GM19463 (cell line): ENCODE measurements at regions not wholly inside any gene's neighbourhood (a gene's known extent, or its start where the extent isn't known, plus 50 kb on each side); places are given as distances from the start of the nearest gene placed in this dataset.
"Not testable (repeated sequence)": the region's sequence is repeated elsewhere in the genome, so short reads cannot be mapped to it uniquely, and the experiment has no call there.

Experiments
- ATAC-seq: cut with Tn5 transposase; IDR thresholded peaks from one replicate; pipeline ENCODE4 v1.9.1; 2021; ENCODE audit warnings: mild to moderate bottlenecking, moderate library complexity; ENCODE audit not compliant: unreplicated experiment

DNA sequence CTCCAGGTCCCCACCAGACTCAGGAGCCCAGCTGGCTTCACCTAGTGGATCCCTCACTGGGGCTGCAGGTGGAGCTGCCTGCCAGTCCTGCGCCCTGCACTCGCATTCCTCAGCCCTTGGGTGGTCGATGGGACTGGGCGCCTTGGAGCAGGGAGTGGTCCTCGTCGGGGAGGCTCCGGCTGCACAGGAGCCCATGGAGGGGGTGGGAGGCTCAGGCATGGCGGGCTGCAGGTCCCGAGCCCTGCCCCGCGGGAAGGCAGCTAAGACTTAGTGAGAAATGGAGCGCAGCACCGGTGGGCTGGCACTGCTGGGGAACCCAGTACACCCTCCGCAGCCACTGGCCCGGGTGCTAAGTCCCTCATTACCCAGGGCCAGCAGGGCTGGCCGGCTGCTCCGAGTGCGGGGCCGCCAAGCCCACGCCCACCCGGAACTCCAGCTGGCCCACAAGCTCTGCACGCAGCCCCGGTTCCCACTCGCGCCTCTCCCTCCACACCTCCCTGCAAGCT lies 203.4 kb downstream of the DSC3 start:
- not testable (repeated sequence) for ATAC-seq

DNA sequence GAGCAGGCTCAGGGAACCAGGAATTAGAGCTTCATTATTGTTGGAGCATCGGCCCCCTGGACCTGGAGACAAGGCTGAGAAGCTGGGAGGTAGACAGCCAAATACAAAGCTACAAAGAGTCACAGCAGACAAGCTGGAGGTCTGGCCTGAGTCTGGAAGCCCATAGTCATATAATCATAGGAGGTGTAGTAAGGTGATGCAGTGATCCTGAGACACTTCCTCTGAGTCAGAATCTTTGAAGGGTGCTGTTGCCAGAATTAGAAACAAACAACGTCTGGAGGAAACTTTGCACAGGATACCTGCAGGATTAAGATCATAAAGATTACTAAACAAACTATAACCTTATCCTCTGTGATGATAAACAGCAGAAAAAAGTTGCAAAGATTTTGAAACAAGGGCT lies 213.8 kb downstream of the DSC3 start:
- no peak for ATAC-seq

GRCh38 chr18:30819619-30820018 lies 222.9 kb downstream of the DSC3 start:
- ATAC-seq: no peak

DNA sequence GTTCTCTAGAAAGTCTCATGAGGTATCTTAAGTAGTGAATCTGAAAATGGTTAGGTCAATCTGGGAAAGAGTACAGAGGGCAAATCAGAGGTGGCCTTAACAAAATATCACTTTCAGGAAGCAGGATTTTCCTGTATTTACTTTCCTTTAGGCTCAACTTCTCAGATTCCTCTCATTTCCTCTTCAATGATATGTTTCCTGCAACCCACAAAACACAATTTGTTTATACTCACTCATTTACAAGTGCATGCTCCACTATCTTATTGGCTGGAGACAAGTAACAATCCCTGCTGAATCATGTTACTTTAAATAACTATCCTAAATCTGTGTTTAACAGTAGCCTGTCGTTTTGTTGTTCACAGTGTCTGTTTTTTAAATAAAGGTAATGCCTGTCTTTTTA lies 228.1 kb downstream of the DSC3 start:
- ATAC-seq: no peak

DNA sequence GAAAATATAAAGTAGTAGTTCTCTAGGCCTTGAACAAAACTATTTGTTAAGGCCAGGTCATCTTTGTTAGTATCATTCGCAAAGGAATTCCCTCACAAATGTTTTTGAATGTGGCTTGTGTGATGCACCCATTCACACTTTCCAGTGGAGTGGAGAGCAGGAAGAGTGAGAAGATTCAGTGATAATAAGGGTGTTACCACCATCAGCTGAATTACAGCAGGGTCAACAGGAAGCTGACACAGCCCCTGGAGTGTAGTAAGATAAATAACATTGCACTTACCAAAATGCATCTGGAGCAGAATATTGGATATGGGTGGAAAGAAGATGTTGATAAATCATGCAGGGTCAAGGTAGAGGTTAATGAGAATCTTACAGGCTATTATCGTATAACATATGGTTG lies 231.0 kb downstream of the DSC3 start:
- ATAC-seq: no peak

GRCh38 chr18:30810580-30810979 lies 232.0 kb downstream of the DSC3 start:
- no peak for ATAC-seq

DNA sequence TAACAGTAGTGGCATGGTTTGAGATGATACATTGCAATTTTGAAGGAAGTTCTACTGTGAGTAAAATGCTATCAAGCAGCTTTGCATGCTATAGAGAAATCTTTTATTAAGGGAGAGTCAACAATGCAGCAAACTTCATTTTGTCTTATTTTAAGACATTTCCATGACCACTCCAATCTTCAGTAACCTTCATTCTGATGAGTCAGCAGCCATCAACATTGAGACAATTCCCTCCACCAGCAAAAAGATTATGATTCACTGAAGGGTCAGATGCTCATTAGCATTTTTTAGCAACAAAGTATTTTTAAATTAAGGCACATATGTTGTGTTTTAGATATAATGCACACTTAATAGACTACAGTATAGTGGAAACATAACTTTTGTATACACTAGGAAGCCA lies 235.7 kb downstream of the DSC3 start:
- no peak for ATAC-seq

DNA sequence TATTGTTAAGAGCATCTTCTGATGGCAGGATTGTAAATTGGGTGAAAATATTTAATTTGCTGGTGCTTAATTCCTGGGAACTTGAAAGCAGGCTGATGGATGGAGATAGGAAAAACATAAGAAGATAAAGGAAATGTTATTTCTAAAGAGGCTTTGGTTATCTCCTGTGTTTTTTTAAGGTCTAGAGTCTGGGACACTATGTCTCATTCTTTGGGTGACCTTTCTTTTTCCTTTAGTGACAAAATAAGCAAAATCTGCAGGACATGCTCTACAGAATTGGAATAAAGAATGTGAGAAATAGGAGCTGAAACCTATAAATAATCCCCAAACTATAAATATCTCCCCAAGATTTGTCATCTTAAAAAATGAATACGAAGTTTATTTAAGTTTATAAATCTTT lies 241.7 kb downstream of the DSC3 start:
- ATAC-seq: no peak

GRCh38 chr18:30792051-30792450 lies 250.5 kb downstream of the DSC3 start:
- ATAC-seq: no peak

DNA sequence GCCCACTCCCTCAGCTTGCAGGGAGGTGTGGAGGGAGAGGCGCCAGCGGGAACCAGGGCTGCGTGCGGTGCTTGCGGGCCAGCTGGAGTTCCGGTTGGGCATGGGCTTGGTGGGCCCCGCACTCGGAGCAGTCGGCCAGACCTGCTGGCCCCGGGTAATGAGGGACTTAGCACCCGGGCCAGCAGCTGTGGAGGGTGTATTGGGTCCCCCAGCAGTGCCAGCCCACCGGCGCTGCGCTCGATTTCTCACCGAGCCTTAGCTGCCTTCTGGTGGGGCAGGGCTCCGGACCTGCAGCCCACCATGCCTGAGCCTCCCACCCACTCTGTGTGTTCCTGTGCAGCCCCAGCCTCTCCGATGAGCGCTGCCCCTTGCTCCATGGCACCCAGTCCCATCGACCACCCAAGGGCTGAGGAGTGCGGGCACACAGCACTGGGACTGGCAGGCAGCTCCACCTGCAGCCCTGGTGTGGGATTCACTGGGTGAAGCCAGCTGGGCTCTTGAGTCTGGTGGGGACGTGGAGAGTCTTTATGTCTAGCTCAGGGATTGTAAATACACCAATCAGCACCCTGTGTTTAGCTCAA lies 254.0 kb downstream of the DSC3 start:
- not testable (repeated sequence) for ATAC-seq

DNA sequence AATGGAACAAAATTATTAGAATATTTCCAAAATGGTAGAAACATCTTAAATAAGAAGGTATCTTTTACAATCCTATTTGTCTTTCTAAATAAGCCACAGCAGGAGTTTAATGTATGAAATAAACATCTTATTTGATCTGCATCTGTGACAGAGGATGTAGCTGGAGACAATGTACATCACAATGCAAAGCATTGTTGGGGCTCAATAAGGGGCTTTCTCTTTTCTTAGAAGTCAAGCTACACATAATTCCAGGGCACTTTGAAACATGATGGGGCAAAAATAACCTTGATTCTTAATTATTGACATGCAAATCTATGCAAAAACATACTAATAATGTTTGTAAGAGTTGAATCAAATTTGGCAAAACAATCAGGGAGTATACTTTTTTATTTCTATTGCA lies 255.1 kb downstream of the DSC3 start:
- ATAC-seq: no peak

- no peak for ATAC-seq
Measured at GRCh38 chr18:30781601-30782000, 260.9 kb downstream of the DSC3 start.

DNA sequence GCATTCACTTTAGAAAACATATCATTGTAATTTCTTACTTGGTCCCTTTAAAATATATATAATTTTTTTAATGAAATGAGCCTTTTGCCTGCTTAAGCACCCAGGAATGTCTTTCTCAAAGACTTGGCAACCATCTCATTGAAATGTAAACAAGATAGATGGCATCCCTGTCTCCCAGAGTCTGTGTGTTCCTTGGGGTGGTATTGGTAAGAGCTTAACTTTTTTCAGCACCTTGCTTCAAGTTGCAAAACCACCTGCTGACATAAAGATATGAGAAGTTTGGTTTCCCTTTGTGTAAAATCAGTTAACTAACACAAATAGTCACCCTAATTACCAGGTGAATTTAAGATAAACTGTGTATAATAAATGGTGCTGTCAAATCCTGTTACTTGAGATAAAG lies 266.9 kb downstream of the DSC3 start:
- ATAC-seq: no peak

DNA sequence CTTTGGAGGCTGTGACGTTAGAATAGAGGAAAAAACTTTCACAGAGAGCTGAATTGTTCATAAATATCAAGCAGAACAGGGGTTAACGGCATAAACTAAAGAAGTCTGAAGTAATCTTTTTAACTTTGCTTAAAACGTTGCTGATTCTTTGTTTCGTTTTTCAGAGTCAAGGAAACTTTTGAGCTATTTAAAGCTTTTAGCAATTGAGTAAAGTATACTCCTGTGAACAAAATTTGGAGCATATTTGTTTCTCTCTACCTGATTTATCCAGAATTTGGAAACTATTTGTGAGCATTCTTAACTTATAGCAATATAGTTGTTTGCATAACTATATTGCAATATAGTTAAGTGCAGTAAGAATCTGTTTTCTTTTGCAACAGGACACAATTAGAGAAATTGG lies 270.4 kb downstream of the DSC3 start:
- ATAC-seq: not testable (repeated sequence)

DNA sequence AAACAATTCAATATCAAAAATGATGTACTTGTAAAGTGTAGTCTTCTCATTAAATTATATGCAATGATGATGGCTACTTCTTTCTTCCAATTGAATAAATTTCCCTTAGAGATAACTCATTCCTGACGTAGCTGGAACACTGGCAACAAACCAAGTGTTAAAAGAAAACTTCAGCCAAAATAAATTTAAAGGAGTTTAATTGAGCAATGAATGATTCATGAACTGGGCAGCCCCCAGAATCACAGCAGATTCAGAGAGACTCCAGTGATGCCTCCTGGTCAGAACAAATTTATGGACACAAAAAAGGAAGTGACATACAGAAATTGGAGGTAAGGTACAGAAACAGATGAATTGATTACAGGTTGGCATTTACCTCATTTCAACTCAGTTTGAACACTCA lies 276.5 kb downstream of the DSC3 start:
- ATAC-seq: no peak

- ATAC-seq: no peak
Measured at GRCh38 chr18:30765247-30765646, 277.3 kb downstream of the DSC3 start.

DNA sequence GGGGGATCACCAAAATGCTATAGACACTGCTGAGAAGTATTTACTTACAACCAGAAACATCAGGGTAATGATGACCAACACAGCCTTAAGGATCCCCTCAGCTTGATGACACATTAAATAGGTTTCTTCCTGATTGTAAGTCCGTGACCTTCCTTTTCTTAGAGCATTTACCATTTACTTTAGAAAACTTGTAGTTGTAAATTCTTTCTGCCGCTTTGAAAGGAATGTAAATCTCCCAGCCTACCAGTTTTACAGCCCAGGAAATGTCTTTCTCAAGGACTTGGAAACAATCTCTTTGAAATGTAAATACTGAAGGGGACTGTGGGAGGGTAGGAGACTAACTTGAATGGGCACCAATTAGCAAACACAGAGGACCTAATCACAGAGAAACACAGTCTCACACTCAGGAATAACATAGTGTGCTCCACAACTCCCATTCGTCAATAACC lies 278.6 kb downstream of the DSC3 start:
- no peak for ATAC-seq

DNA sequence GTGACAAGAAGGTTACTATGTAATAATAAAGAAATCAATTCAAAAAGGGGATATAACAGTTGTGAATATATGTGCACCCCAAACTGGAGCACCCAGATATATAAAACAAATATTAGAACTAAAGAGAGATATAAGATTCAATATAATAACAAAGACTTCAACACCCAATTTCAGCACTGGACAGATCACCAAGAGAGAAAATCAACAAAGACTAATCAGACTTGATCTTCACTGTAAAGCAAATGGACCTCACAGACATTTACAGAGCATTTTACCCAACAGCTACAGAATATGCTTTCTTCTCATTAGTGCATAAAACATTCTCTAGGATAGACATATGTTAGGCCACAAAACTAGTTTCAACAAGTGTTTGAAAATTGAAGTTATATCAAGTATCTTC lies 287.7 kb downstream of the DSC3 start:
- no peak for ATAC-seq

DNA sequence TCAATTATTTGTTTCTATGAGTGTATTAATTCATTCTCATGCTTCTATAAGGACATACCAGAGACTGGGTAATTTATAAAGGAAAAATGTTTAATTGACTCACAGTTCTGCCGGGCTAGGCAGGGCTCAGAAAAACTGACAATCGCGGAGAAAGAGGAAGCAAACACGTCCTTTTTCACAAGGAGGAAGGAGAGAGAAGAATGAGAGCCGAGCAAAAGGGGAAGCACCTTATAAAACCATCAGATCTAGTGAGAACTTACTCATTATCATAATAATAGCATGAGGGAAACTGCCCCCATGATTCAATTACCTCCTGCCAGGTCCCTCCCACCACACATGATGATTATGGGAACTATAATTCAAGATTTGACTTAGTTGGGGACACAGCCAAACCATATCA lies 294.0 kb downstream of the DSC3 start:
- ATAC-seq: no peak

DNA sequence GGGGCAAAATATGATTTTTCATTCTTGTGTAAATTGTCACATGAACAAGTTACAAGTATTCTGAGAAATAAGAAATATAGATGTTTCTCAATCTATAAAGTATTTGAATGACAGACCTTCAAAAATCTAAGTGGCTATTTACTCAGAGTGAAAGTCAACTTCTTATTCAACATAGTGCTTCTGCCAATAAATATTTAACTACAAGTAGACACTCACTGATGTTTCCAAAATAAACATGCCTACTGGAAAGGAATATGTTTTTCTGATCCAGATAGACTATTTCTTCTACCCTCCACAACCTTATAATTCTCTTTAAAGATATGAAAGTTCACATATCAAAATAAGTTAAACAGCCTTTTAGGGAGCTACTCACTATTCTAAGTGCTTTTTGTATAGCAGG lies 296.3 kb downstream of the DSC3 start:
- no peak for ATAC-seq

DNA sequence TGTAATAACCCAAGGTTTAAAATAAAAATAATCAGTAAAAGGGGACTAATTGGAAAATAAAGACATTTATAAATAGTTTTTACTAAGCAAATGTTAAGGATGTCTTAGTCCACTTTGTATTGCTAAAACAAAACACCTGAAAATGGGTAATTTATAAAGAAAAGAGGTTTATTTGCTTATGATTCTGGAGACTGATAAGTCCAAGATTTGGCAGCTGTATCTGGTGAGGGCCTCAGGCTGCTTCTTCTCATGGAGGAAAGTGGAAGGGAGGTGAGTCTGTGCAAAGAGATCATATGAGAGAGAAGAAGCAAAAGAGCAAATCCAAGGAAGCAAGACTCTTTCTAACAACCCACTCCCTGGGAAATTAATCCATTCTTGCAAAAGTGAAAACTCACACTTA lies 299.5 kb downstream of the DSC3 start:
- no peak for ATAC-seq

DNA sequence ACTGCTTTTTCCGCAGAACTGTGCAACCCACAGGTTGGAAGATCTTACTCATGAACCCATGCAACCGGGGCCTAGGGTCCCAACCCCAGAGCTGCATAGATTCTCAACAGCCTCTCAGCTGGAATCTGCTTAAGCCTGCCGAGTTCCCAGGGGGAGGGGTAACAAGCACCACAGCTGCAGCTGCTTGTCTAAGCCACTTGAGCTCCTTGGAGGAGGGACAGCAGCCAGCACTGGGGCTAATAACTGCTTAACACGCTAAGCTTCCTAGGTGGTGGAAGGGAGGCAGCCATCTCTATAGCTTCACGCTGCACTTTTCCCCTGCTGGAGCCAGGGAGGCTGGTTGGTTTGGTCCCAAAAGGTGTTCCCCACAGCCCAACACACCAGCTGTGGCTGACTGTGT lies 311.6 kb downstream of the DSC3 start:
- ATAC-seq: no peak

- no peak for ATAC-seq
Measured at GRCh38 chr18:30727849-30728248, 314.7 kb downstream of the DSC3 start.
